ENCODE measurements at regions not wholly inside any gene's neighbourhood (a gene's known extent, or its start where the extent isn't known, plus 50 kb on each side); places are given as distances from the start of the nearest gene placed in this dataset.

DNA sequence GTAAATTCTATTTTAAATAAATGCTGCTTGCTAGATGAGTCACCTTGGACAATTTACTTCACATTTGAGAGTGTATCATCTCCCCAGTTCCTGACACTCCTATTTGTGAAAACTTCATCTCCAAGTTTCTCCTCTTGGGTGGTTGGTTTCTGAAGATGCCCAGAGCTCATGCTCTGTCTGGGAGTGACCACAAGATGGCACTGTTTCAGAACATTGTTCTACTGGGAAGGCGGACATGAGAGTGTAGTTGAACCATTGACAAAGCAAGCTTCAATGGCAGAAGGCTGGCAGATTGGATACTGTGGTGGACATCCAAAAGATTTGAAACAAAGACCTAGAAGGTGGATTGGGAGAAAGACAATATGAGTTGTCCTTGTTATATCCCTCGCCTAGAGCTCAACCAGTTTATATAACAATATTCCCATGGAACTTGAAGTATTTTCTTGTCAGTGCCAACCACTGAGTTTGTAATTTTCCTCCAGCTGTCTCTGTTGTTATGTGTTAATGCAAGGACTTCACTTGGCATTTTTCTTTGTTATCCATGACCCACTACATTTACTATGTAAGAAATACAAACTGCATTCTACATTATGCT, 234.3 kb upstream of the ANKH start:
- TF ChIP-seq, protein P1, sequence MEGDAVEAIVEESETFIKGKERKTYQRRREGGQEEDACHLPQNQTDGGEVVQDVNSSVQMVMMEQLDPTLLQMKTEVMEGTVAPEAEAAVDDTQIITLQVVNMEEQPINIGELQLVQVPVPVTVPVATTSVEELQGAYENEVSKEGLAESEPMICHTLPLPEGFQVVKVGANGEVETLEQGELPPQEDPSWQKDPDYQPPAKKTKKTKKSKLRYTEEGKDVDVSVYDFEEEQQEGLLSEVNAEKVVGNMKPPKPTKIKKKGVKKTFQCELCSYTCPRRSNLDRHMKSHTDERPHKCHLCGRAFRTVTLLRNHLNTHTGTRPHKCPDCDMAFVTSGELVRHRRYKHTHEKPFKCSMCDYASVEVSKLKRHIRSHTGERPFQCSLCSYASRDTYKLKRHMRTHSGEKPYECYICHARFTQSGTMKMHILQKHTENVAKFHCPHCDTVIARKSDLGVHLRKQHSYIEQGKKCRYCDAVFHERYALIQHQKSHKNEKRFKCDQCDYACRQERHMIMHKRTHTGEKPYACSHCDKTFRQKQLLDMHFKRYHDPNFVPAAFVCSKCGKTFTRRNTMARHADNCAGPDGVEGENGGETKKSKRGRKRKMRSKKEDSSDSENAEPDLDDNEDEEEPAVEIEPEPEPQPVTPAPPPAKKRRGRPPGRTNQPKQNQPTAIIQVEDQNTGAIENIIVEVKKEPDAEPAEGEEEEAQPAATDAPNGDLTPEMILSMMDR (IDR thresholded peaks at IDR 0.05), result peak; percentile 52 to 68 (median 60)
- TF ChIP-seq POLR2A (IDR thresholded peaks at IDR 0.05), result no peak
